ENCODE measurements at regions not wholly inside any gene's neighbourhood (a gene's known extent, or its start where the extent isn't known, plus 50 kb on each side); places are given as distances from the start of the nearest gene placed in this dataset.

DNA sequence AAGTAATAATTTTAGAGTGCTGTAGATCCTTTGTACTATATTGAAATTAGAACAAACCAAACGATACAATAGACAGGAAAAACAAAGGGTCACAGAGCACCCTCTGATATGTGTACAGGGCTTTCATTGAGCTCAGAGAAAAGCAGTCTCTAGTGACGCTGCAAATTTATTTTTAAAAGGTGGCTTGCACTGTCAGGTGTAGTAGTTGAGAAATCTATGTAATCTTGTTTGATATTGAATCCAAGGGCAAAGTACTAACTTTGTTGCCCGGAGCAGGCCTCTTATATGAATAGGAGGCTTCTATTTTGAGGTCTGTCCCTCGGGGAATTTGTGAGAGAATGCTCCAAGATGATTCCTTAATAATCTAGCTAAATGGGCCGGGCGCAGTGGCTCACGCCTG is 1755.5 kb downstream of the PCDH7 start:
- TF ChIP-seq, protein P1, sequence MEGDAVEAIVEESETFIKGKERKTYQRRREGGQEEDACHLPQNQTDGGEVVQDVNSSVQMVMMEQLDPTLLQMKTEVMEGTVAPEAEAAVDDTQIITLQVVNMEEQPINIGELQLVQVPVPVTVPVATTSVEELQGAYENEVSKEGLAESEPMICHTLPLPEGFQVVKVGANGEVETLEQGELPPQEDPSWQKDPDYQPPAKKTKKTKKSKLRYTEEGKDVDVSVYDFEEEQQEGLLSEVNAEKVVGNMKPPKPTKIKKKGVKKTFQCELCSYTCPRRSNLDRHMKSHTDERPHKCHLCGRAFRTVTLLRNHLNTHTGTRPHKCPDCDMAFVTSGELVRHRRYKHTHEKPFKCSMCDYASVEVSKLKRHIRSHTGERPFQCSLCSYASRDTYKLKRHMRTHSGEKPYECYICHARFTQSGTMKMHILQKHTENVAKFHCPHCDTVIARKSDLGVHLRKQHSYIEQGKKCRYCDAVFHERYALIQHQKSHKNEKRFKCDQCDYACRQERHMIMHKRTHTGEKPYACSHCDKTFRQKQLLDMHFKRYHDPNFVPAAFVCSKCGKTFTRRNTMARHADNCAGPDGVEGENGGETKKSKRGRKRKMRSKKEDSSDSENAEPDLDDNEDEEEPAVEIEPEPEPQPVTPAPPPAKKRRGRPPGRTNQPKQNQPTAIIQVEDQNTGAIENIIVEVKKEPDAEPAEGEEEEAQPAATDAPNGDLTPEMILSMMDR (IDR thresholded peaks at IDR 0.05), result no peak
- TF ChIP-seq POLR2A (IDR thresholded peaks at IDR 0.05), result no peak

All from adrenal gland (tissue), 5 donors.